ENCODE measurements at regions not wholly inside any gene's neighbourhood (a gene's known extent, or its start where the extent isn't known, plus 50 kb on each side); places are given as distances from the start of the nearest gene placed in this dataset.
"Not testable (repeated sequence)": the region's sequence is repeated elsewhere in the genome, so short reads cannot be mapped to it uniquely, and the experiment has no call there.

DNA sequence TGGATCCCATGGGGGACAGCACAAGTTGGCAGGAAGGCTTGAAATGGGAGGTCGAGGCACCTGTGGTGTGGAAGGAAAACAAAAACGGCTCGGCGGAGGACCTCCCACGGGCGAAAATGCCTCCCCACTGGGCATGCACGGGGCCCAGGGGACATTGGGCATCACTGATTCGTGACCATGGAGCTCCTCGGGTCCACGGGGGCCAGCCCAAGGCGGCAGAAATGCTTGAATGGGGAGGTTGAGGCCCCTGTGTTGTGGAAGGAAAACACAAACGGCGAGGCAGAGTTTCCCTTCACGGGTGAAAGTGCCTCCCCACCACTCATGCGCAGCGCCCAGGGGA is 376.0 kb downstream of the ALG10 start:
- DNase-seq, result no peak

DNA sequence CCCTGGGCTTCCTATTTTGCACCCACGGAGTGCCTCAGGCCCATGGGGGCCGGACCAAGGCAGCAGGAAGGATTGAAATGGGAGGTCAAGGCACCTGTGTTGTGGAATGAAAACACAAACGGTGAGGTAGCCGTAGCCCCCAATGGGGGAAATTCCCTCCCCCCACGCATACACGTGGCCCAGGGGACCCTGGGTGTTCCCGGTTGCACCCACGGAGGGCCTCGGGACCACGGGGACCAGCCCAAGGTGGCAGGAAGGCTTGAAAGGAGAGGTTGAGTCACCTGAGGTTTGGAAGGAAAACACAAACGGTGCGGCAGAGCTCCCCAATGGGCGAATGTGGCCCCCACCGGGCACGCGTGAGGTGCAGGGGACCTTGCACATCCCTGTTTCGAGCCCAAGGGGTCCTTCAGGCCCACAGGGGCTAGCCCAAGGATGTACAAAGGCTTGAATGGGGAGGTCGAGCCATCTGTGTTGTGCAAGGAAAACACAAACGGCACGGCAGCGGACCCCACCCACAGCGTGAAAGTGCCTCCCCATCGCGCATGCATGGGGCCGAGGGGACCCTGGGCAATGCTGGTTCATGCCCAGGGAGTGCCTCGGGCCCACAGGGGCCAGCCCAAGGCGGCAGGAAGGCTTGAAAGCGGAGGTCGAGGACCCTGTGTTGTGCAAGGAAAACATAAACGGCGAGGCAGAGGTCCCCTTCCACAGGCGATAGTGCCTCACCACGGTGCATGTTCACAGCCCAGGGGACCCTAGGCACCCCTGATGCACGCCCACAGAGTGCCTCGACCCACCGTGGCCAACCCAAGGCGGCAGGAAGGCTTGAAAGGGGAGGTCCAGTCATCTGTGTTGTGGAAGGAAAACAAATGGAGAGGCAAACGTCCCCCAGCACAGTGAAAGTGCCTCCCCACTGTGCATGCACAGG is 376.7 kb downstream of the ALG10 start:
- no peak for DNase-seq

DNA sequence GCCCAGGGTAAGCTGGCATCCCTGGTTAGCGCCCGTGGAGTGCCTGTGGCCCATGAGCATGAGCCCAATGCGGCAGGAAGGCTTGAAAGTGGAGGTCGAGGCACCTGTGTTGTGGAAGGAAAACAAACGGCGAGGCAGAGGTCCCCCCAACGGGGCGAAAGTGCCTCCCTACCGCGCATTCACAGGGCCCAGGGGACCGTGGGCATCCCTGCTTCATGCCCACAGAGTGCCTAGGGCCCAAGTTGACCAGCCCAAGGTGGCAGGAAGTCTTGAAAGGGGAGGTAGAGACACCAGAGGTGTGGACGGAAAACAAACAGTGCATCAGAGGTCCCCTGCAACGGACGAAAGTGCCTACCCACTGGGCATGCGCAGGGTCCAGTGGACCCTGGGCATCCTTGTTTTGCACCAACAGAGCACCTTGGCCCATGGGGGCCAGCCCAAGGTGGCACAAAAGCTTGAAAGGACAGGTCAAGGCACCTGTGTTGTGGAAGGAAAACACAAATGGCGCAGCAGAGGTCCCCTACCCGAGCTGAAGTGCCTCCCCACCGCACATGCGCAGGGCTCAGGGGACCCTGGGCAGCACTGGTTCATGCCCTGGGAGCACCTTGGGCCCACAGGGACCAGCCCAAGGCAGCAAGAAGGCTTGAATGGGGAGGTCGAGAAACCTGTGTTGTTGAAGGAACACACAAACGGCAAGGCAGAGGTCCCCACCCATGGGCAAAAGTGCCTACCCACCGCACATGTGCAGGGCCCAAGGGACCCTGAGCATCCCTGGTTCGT is 377.5 kb downstream of the ALG10 start:
- no peak for DNase-seq

DNA sequence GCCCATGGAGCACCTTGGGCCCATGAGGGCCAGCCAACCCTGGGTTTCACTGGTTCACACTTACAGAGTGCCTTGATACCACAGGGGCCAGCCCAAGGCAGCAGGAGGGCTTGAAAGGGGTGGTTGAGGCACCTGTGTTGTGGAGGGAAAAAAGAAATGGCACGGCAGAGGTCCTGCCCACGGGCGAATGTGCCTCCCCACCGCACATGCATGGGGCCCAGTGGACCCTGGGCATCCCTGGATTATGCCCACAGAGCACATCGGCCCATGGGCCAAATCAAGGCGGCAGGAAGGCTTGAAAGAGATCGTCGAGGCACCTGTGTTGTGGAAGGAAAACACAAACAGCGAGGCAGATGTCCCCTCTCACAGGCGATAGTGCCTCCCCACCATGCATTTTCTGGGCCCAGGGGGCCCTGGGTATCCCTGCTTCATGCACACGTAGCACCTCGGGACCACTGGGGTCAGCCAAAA is 378.1 kb downstream of the ALG10 start:
- DNase-seq, result no peak

DNA sequence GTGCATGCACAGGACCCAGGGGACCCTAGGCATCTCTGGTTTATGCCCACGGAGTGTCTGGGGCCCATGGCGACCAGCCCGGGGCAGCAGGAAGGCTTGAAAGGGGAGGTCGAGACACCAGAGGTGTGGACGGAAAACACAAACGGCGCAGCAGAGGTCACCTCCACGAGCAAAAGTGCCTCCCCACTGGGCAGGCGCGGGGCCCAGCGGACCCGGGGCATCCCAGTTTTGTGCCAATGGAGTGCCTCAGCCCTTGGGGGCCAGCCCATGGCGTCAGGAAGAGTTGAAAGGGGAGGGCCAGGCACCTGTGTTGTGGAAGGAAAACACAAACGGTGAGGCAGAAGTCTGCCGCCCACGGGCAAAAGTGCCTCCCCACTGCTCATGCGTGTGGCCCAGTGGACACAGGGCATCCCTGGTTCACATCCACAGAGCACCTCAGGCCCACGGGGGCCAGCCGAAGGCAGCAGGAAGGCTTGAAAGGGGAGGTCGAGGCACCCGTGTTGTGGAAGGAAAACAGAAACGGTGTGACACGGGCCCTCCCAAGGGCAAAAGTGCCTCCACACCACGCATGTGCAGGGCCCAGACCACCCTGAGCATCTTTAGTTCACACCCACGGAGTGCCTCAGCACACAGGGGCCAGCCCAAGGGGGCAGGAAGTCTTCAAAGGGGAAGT is 378.8 kb downstream of the ALG10 start:
- no peak for DNase-seq

DNA sequence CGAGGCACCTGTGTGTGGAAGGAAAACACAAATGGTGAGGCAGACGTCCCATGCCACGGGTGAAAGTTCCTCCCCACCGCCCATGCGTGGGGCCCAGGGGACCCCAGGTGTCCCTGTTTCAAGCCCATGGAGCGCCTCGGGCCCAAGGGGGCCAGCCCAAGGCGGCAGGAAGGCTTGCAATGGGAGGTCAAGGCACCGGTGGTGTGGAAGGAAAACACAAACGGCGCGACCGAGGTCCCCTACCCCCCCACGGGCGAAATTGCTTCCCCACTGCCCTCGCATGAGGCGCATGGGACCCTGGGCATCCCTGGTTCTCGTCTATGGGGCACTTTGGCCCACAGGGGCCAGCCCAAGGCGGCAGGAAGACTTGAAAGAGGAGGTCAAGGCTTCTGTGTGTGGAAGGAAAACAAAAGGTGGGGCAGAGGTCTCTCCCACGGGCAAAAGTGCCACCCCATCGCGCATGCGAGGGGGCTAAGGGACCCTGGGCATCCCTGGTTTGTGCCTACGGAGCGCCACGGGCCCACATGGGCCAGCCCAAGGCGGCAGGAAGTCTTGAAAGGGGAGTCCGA is 379.4 kb downstream of the ALG10 start:
- DNase-seq, result no peak

DNA sequence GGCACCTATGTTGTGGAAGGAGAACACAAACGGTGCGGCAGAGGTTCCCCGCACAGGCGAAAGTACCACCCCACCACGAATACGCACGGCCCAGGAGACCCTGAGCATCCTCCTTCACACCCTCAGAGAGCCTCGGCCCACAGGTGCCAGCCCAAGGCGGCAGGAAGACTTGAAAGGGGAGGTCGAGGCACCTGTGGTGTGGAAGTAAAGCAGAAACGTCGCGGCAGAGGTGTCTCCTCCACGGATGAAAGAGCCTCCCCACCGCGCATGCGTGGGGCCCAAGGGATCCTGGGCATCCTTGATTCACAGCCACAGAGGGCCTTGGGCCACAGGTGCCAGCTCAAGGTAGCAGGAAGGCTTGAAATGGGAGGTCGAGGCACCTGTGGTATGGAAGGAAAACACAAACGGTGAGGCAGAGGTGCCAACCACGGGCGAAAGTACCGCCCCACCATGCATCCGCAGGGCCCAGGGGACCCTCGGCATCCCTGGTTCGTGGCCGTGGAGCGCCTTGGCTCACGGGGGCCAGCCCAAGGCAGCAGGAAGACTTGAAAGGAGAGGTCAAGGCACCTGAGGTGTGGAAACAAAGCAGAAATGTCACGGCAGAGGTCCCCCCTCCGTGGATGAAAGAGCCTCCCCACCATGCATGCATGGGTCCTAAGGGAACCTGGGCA is 380.1 kb downstream of the ALG10 start:
- DNase-seq, result no peak

DNA sequence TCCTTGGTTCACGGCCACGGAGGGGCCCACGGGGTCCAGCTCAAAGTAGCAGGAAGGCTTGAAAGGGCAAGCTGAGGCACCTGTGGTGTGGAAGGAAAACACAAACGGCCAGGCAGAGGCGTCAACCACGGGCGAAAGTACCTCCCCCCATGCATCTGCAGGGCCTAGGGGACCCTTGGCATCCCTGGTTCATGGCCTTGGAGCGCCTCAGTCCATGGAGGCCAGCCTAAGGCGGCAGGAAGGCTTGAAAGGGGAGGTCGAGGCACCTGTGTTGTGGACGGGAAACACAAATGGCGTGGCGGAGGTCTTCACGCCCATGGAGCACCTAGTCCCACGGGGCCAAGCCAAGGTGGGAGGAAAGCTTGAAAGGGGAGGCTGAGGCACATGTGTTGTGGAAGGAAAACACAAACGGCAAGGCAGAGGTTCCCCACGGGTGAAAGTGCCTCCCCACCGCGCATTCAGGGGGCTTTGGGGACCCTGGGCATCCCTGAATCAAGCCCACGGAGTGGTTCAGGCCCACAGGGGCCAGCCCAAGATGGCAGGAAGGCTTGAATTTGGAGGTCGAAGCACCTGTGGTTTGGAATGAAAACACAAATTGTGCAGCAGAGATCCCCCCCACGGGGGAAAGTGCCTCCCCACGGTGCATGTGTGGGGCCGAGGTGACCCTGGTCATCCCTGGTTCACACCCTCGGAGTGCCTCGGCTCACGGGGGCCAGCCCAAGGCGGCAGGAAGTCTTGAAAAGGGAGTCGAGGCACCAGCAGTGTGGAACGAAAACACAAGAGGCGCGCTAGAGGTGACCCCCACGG is 380.8 kb downstream of the ALG10 start:
- no peak for DNase-seq

DNA sequence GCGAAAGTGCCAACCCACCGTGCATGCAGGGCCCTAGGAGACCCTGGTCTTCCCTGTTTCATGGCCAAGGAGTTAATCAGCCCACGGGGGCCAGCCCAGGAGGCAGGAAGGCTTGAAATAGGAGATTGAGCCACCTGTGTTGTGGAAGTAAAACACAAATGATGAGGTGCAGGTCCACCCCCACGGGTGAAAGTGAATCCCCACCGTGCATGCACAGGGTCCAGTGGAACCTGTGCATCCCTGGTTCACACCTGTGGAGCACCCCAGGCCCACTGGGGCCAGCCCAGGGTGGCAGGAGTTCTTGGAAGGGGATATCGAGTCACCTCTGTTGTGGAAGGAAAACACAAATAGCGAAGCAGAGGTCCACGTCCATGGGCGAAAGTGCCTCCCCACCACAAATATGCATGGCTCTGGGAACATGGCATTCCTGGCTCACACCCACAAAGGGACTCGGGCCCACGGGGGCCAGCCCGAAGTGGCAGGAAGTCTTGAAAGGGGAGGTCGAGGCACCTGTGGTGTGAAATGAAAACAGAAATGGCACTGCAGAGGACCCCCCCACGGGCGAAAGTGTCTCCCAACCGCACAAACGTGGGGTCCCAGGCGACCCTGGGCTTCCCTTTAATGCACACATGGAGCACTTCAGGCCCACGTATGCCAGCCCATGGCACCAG is 381.5 kb downstream of the ALG10 start:
- DNase-seq, result no peak

DNA sequence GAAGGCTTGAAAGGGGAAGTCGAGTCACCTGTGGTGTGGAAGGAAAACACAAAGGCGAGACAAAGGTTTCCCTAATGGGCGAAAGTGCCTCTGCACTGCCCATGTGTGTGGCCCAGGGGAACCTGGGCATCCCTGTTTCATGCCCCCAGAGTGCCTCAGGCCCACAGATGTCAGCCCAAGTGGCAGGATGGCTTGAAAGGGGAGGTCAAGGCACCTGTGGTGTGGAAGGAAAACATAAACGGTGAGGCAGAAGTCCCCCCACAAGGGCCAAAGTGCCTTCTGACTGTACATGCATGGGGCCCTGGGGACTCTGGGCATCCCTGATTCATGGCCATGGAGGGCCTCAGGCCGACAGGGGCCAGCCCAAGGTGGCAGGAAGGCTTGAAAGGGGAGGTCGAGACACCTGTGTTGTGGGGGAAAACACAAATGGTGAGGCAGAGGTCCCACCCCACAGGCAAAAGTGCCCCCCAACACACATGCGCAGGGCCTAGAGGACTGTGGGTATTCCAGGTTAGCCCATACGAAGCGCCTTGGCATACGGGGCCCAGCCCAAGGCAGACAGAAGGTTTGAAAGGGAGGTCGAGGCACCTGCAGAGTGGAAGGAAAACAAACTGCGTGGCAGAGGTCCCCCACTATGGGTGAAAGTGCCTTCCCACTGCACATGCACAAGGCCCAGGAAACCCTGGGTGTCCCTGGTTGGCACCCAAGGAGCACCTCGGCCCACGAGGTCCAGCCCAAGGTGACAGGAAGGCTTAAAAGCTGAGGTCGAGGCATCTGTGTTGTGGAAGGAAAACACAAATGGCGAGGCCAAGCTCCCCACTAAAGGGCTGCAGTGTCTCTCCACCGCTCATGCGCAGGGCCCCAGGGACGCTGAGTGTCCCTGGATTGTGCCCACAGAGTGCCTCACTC is 382.3 kb downstream of the ALG10 start:
- DNase-seq, result no peak

DNA sequence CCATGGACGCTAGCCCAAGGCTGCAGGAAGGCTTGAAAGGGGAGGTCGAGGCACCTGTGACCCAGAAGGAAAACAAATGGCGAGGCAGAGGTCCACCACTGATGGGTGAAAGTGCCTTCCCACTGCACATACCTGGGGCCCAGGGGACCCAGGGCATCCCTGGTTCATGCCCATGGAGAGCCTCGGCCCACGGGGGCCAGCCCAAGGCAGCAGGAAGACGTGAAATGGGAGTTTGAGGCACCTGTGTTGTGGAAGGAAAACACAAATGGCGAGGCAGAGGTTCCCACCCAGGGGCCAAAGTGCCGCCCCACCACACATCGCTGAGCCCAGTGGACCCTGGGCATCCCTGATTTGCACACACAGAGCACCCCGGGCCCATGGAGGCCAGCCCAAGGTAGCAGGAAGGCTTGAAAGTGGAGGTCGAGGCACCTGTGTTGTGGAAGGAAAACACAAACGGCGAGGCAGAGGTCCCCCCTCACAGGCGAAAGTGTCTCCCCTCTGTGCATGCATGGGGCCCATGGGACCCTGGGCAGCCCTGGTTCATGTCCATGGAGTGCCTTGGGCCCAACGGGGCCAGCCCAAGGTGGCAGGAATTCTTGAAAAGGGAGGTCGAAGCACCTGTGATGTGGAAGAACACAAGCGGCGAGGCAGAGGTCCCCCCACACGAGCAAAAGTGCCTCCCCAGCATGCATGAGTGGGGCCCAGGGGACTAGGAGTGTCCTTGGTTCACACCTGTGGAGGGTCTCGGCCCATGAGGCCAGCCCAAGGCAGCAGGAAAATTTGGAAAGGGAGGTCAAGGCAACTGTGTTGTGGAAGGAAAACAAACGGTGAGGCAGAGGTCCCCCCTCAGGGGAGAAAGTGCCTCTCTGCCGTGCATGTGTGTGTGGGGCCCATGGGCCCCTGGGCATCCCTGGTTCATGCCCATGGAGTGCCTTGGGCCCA is 383.3 kb downstream of the ALG10 start:
- DNase-seq, result no peak

DNA sequence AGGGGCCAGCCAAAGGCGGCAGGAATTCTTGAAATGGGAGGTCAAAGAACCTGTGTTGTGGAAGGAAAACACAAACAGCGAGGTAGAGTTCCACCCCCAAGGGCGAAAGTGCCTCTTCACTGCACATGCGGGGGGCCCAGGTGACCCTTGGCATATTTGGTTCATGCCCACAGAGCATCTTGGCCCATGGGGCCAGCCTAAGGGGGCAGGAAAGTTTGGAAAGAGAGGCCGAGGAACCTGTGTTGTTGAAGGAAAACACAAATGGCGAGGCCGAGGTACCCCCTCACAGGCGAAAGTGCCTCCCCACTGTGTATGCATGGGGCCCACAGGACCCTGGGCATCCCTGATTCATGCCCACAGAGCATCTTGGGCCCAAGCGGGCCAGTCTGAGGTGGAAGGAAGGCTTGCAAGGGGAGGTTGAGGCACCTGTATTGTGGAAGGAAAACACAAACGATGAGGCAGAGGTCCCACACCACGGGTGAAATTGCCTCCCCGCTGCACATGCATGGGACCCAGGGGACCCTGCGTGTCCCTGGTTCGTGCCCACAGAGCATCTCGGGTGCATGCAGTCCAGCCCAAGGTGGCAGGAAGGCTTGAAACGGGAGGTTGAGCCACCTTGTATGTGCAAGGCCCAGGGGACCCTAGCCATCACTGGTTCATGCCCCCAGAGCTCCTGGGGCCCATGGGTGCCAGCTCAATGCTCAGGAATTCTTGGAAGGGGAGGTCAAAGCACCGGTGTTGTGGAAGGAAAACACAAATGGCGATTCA is 384.1 kb downstream of the ALG10 start:
- DNase-seq, result no peak

DNA sequence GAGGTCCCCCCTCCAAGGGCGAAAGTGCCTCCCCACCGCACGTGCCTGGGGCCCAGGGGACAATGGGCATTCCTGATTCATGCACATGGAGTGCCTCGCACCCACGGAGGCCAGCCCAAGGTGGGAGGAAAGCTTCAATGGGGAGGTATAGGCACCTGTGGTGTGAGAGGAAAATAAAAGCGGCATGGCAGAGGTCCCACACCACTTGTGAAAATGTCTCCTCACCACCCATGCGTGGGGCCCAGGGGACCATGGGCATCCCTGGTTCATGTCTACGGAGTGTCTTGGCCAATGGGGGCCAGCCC is 384.7 kb downstream of the ALG10 start:
- no peak for DNase-seq

DNA sequence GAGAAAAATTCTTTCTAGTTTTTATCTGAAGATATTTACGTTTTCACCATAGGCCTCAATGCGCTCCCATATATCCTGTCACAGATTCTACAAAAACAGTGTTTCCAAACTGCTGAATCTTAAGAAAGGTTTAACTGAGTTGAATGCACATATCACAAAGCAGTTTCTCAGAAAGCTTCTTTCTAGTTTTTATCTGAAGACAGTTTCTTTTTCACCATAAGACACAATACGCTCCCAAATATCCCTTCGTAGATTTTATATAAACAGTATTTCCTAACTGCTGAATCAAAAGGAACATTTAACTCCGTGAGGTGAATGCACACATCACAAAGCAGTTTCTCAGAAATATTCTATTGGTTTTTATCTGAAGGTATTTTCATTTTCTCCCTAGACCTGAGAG is 385.5 kb downstream of the ALG10 start:
- DNase-seq, result no peak

DNA sequence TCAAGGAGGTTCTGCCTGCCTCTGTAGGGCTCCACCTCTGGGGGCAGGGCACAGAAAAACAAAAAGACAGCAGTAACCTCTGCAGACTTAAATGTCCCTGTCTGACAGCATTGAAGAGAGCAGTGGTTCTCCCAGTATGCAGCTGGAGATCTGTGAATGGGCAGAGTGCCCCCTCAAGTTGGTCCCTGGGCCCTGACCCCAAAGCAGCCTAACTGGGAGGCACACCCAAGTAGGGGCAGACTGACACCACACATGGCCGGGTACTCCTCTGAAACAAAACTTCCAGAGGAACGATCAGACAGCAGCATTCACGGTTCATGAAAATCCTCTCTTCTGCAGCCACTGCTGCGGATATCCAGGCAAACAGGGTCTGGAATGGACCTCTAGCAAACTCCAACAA is 409.2 kb downstream of the ALG10 start:
- DNase-seq, result not testable (repeated sequence)

Data from NCI-H774 (cell line).